ENCODE measurements at regions not wholly inside any gene's neighbourhood (a gene's known extent, or its start where the extent isn't known, plus 50 kb on each side); places are given as distances from the start of the nearest gene placed in this dataset.
"Not testable (repeated sequence)": the region's sequence is repeated elsewhere in the genome, so short reads cannot be mapped to it uniquely, and the experiment has no call there.

- Histone ChIP-seq H3K9ac (ENCODE audit: low read depth, low read length) (no peak overlapping the region), H3K36me3 (ENCODE audit: control insufficient read depth, insufficient read depth, low read length) (no peaks in the 10 kb centered on the region), H3K4me3 (ENCODE audit: low read depth, low read length) (no peak overlapping the region), H3K27me3 (ENCODE audit: control insufficient read depth, insufficient read depth, low read length) (no peaks in the 10 kb centered on the region), H3K9me3 (ENCODE audit: control insufficient read depth, insufficient read depth, low read length) (no peaks in the 10 kb centered on the region), H3K27ac (ENCODE audit: low read depth, low read length) (no peak overlapping the region), H3K4me1 (ENCODE audit: control insufficient read depth, insufficient read depth, low read length) (peaks cover 10% of the 10 kb centered on the region)
Observed at GRCh38 chr10:87603196-87603595, 56.5 kb upstream of the PAPSS2 start.

- Histone ChIP-seq H3K27ac (ENCODE audit: low read depth, low read length) (no peak overlapping the region), H3K9ac (ENCODE audit: low read depth, low read length) (no peak overlapping the region)
Observed at GRCh38 chr10:87603769-87604168, 55.9 kb upstream of the PAPSS2 start.

DNA sequence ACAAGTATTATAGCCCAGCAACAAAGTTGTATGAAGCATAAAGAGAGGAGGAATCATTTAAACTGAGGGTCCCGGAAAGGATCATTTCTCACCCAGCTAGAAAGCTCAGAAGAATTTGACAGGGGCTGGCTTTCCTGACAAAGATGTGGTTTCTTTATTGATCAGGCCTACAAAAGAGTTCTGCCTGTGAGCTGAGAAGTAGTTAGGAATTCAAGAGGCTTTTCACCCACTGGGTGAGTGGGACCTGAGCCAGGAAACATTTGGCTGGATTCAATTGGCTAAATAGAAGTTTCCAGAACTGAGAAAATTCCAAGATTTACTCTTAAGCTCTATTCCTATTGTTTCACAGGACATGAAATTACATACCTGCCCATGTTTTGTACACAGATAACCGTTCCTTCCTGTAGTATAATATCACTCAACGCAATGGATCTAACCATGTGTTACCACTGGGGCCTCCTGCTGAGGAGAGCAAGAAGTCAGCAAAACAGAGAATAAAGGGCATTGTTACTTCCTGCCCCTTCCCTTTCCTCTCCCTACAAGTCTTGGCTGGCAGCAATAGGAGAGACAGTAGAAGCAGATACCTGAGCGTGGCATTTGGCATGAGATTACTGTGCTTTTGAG is 53.9 kb upstream of the PAPSS2 start:
- Histone ChIP-seq H3K4me1 (ENCODE audit: control insufficient read depth, insufficient read depth, low read length) (peaks cover 20% of the 10 kb centered on the region), H3K4me3 (ENCODE audit: low read depth, low read length) (no peak overlapping the region), H3K9ac (ENCODE audit: low read depth, low read length) (no peak overlapping the region), H3K27ac (ENCODE audit: low read depth, low read length) (no peak overlapping the region), H3K36me3 (ENCODE audit: control insufficient read depth, insufficient read depth, low read length) (no peaks in the 10 kb centered on the region), H3K27me3 (ENCODE audit: control insufficient read depth, insufficient read depth, low read length) (no peaks in the 10 kb centered on the region), H3K9me3 (ENCODE audit: control insufficient read depth, insufficient read depth, low read length) (0 out of 2 replicates have a peak, but pooled peaks cover 1% of the 10 kb centered on the region)

More at GRCh38 chr10:87603769-87604168, 55.9 kb upstream of the PAPSS2 start:
- Histone ChIP-seq H3K4me1 (ENCODE audit: control insufficient read depth, insufficient read depth, low read length) (peaks cover 15% of the 10 kb centered on the region), H3K36me3 (ENCODE audit: control insufficient read depth, insufficient read depth, low read length) (no peaks in the 10 kb centered on the region), H3K4me3 (ENCODE audit: low read depth, low read length) (no peak overlapping the region), H3K9me3 (ENCODE audit: control insufficient read depth, insufficient read depth, low read length) (no peaks in the 10 kb centered on the region), H3K27me3 (ENCODE audit: control insufficient read depth, insufficient read depth, low read length) (no peaks in the 10 kb centered on the region)

- H3K9ac ChIP-seq (ENCODE audit: low read depth, low read length), result no peak overlapping the region
- peak overlapping the region; percentile 61 for H3K27ac ChIP-seq (ENCODE audit: low read depth, low read length)
- peaks cover 17% of the 10 kb centered on the region for H3K9me3 ChIP-seq (ENCODE audit: control insufficient read depth, insufficient read depth, low read length)
- no peaks in the 10 kb centered on the region for H3K36me3 ChIP-seq (ENCODE audit: control insufficient read depth, insufficient read depth, low read length)
- H3K27me3 ChIP-seq (ENCODE audit: control insufficient read depth, insufficient read depth, low read length), result no peaks in the 10 kb centered on the region
- H3K4me1 ChIP-seq (ENCODE audit: control insufficient read depth, insufficient read depth, low read length), result peaks cover 20% of the 10 kb centered on the region
- no peak overlapping the region; the same call in 1 of the 2 replicates for H3K4me3 ChIP-seq (ENCODE audit: low read depth, low read length)
Observed at GRCh38 chr10:87608756-87609155, 50.9 kb upstream of the PAPSS2 start.

DNA sequence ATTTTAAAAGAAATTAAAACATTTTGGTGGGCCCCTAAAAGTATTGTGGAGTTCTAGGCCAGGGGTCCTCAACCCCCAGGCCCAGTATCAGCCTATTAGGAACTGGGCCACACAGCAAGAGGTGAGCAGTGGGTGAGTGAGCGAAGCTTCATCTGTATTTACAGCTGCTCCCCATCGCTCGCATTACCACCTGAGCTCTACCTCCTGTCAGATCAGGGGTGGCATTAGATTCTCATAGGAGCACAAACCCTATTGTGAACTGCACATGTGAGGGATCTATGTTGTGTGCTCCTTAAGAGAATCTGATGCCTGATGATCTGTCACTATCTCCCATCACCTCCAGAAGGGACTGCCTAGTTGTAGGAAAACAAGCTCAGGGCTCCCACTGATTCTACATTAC is 50.1 kb upstream of the PAPSS2 start:
- peaks cover 20% of the 10 kb centered on the region for H3K4me1 ChIP-seq (ENCODE audit: control insufficient read depth, insufficient read depth, low read length)
- peaks cover 17% of the 10 kb centered on the region for H3K9me3 ChIP-seq (ENCODE audit: control insufficient read depth, insufficient read depth, low read length)
- not testable (repeated sequence) for H3K9ac ChIP-seq (ENCODE audit: low read depth, low read length); H3K4me3 ChIP-seq (ENCODE audit: low read depth, low read length); H3K27me3 ChIP-seq (ENCODE audit: control insufficient read depth, insufficient read depth, low read length); H3K36me3 ChIP-seq (ENCODE audit: control insufficient read depth, insufficient read depth, low read length)
- H3K27ac ChIP-seq (ENCODE audit: low read depth, low read length), result peak overlapping the region; percentile 13

Measured in HUES48 (cell line).